NB4 (cell line): ENCODE measurements at regions not wholly inside any gene's neighbourhood (a gene's known extent, or its start where the extent isn't known, plus 50 kb on each side); places are given as distances from the start of the nearest gene placed in this dataset.
"Not testable (repeated sequence)": the region's sequence is repeated elsewhere in the genome, so short reads cannot be mapped to it uniquely, and the experiment has no call there.

Experiments used
- DNase-seq: peaks from one replicate; pipeline ENCODE4 v3.0.0; 2010; ENCODE audit warnings: low read depth
- H3K4me3 ChIP-seq: one replicate; pipeline ENCODE4 v1.5.1; 2011; ENCODE audit warnings: mild to moderate bottlenecking, low read depth, low read length, moderate library complexity
- MYC ChIP-seq: IDR thresholded peaks from 2 replicates; pipeline ENCODE4 v1.6.1; 2011; ENCODE audit warnings: low read depth, low read length
- POLR2A ChIP-seq: IDR thresholded peaks from 2 replicates; pipeline ENCODE4 v1.6.1; 2011; ENCODE audit warnings: mild to moderate bottlenecking; ENCODE audit not compliant: insufficient read length; ENCODE audit errors: extremely low read depth
- TF ChIP-seq, protein P1 (sequence below): IDR thresholded peaks from 2 replicates; pipeline ENCODE4 v1.6.1; 2011; ENCODE audit warnings: low read depth, low read length
- TF ChIP-seq, protein P2 (sequence below): IDR thresholded peaks from one replicate; pipeline ENCODE4 v1.5.1; 2012; ENCODE audit warnings: low read depth, low read length

DNA sequence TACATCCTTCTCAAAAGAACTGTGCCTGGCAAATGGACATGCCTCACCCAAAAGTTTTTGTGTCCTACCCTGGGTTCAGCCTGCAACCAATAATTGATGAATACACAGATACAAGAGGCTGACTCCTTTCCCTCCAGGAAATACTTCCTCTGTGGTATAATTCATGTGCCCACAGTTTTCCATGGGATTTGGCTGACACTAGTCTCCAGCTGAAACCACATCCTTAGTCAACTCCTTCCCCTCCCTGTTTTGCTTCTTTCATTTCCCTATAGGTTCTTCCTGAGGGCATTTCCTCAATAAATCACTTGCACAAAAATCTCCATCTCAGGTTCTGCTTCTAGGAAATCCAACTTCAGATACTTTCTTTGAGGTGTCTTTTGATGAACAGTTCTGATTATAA, 436.6 kb upstream of the C1orf87 start:
- H3K4me3 ChIP-seq, result no peak overlapping the region
- DNase-seq, result no peak
- TF ChIP-seq, protein P1, sequence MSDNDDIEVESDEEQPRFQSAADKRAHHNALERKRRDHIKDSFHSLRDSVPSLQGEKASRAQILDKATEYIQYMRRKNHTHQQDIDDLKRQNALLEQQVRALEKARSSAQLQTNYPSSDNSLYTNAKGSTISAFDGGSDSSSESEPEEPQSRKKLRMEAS, result no peak
- no peak for TF ChIP-seq POLR2A
- no peak for TF ChIP-seq MYC
- TF ChIP-seq, protein P2, sequence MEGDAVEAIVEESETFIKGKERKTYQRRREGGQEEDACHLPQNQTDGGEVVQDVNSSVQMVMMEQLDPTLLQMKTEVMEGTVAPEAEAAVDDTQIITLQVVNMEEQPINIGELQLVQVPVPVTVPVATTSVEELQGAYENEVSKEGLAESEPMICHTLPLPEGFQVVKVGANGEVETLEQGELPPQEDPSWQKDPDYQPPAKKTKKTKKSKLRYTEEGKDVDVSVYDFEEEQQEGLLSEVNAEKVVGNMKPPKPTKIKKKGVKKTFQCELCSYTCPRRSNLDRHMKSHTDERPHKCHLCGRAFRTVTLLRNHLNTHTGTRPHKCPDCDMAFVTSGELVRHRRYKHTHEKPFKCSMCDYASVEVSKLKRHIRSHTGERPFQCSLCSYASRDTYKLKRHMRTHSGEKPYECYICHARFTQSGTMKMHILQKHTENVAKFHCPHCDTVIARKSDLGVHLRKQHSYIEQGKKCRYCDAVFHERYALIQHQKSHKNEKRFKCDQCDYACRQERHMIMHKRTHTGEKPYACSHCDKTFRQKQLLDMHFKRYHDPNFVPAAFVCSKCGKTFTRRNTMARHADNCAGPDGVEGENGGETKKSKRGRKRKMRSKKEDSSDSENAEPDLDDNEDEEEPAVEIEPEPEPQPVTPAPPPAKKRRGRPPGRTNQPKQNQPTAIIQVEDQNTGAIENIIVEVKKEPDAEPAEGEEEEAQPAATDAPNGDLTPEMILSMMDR, result no peak

DNA sequence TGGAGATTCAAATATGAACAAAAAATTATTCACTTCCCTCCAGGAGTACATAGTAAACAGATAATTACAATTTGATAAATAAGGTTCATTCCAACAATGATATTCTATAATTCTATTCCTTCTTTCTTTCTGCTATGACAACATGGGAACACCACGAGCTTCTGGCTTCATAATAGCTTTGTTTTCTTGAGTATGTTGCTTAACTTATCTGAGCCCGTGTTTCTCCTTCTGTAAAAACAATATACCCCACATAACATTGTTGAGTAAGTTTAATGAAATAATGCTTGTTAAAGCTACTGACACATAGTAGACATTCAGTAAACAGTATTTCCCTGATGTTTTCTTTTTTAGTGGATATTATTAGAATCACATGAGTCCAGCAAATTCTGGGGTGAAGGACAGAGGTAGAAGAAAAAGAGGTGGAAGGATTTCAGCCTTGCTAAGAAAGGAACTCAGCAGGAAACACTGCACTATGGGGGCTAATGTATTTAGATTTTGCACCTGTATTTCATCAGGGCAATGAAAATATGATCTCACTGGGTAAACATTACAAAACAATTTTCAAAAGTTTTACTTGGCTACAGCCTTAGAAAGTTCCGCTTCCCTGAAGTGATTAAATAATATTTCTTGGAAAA, 430.8 kb upstream of the C1orf87 start:
- TF ChIP-seq, protein P1, result no peak
- TF ChIP-seq MYC, result no peak
- no peak for TF ChIP-seq POLR2A
- TF ChIP-seq, protein P2, result no peak
- no peak overlapping the region for H3K4me3 ChIP-seq
- no peak for DNase-seq

DNA sequence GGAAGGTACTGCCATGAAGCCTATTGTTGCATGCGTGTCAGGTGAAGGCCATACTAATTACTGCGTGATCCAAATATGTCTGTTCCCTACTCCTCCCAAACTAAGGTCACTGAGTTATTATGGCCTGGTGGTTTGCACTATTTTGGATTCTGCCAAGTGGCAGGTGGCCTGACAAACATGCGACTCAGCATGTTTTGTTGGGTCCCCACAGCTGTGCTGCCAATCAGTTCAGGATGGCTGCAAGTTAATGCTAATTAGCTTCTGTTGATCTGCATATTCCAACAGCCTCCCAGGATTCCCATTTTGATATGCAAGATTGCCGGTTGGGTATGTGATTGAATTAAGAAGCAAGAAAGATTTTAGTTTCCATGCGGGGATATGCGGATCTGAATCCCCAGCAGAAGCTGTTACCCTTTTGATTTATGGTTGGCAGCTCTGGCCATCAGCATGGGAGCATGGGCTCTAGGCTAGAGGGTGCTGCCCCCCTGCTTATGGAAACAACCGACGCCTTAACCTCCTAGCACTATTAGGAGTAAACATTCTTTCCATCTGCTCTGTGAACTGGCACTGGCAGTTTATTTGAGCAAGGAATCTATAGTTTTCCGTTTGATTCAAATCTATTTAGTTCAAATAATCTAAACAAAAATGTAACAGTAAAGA, 429.8 kb upstream of the C1orf87 start:
- DNase-seq, result no peak
- TF ChIP-seq, protein P2, result no peak
- TF ChIP-seq POLR2A (no peak), MYC (no peak)
- TF ChIP-seq, protein P1, result no peak
- no peak overlapping the region for H3K4me3 ChIP-seq

DNA sequence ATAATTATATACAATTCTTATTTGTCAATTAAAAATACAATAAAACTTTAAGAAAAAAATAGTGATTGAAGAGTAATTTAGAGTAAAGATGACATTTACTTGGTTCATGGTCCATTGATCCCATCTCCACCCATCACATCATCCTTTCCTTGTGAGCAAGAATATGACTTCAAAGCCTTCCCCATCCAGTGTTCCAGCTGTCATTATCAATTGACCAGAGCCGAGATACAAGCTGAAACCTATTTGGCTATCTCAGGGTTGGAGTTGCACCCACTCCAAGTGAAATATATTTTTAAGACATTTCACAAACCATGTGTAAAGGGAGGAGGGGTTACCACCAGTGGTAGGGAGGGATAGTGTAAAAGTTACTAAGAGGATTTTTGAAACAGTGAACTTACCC, 428.9 kb upstream of the C1orf87 start:
- H3K4me3 ChIP-seq, result no peak overlapping the region
- DNase-seq, result no peak
- TF ChIP-seq MYC (no peak), POLR2A (no peak)
- TF ChIP-seq, protein P1, result no peak
- TF ChIP-seq, protein P2, result no peak

DNA sequence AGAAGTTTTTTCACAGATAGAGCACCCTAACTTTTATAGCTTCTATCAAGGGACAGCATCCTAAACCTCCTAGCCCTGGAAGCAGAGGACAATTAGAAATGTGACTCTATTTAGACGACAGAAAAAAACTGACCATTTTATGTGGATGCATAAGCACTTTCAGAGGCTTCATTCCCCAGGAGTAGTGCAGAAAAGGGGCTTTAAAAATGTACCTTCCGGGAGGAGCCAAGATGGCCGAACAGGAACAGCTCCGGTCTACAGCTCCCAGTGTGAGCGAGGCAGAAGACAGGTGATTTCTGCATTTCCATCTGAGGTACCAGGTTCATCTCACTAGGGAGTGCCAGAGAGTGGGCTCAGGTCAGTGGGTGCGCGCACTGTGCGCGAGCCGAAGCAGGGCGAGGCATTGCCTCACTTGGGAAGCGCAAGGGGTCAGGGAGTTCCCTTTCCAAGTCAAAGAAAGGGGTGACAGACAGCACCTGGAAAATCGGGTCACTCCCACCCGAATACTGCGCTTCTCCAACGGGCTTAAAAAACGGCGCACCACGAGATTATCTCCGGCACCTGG, 416.4 kb upstream of the C1orf87 start:
- not testable (repeated sequence) for DNase-seq, H3K4me3 ChIP-seq

DNA sequence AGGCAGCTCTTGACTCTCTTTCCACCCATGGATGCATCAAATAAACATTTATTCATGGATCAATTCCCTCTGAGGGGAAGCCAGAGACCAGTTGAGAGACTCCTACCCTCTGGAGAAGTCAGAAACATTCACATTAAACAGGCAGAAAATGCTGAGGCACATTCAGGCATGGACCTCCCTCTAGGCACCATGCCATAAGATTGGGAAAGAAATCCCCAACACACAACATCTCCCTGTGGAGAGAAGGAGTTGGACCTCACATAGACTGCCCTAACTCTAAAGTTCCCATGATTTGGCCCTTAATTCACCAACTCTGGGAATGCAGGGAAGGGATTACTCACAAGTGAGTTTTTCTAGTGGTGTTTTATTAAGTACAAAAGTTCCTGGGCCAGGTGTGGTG, 415.3 kb upstream of the C1orf87 start:
- TF ChIP-seq POLR2A (no peak), MYC (no peak)
- TF ChIP-seq, protein P1, result no peak
- TF ChIP-seq, protein P2, result no peak
- no peak for DNase-seq
- no peak overlapping the region for H3K4me3 ChIP-seq
